RWPE2 (cell line): ENCODE measurements at regions not wholly inside any gene's neighbourhood (a gene's known extent, or its start where the extent isn't known, plus 50 kb on each side); places are given as distances from the start of the nearest gene placed in this dataset.
A peak's percentile ranks its signal among the peaks of the same experiment; 100 is the strongest.

Experiments used
- ATAC-seq: fragments of 200-7000 bp; cut with Tn5 transposase; 3 replicates; pipeline ENCODE4 v1.9.1; 2021; ENCODE audit warnings: low read depth
- DNase-seq: peaks from one replicate; pipeline ENCODE4 v3.0.0-alpha.2; 2020; ENCODE audit warnings: low spot score
- H3K27ac ChIP-seq: fragments of 450-650 bp; 2 replicates; pipeline ENCODE4 v1.5.1; 2017; ENCODE audit warnings: mild to moderate bottlenecking; ENCODE audit not compliant: poor library complexity, severe bottlenecking
- H3K27me3 ChIP-seq: fragments of 250-450 bp; sonication (Bioruptor Pico); 2 replicates; pipeline ENCODE4 v1.5.1; 2021; ENCODE audit warnings: mild to moderate bottlenecking, moderate library complexity; ENCODE audit not compliant: insufficient read depth, poor library complexity, severe bottlenecking
- H3K36me3 ChIP-seq: fragments of 250-450 bp; sonication (Bioruptor Pico); 2 replicates; pipeline ENCODE4 v1.5.1; 2020; ENCODE audit warnings: low read depth, mild to moderate bottlenecking, moderate library complexity
- H3K4me1 ChIP-seq: fragments of 250-450 bp; sonication (Bioruptor Pico); 2 replicates; pipeline ENCODE4 v1.5.1; 2021; ENCODE audit warnings: mild to moderate bottlenecking, moderate library complexity; ENCODE audit not compliant: insufficient read depth, poor library complexity, severe bottlenecking
- H3K4me3 ChIP-seq: fragments of 250-450 bp; sonication (Bioruptor Pico); 2 replicates; pipeline ENCODE4 v1.5.1; 2021; ENCODE audit warnings: mild to moderate bottlenecking, moderate library complexity; ENCODE audit not compliant: severe bottlenecking
- H3K9me3 ChIP-seq: fragments of 250-450 bp; sonication (Bioruptor Pico); 2 replicates; pipeline ENCODE4 v1.5.1; 2021; ENCODE audit warnings: mild to moderate bottlenecking, moderate library complexity; ENCODE audit not compliant: severe bottlenecking
- CTCF ChIP-seq: fragments of 450-650 bp; IDR thresholded peaks from one replicate; pipeline ENCODE4 v1.5.1; 2017; ENCODE audit warnings: mild to moderate bottlenecking, moderate library complexity; ENCODE audit not compliant: poor library complexity, severe bottlenecking

- no peak overlapping the region for H3K4me3 ChIP-seq
- no peak overlapping the region for H3K27ac ChIP-seq
- no peaks in the 10 kb centered on the region for H3K9me3 ChIP-seq
- no peaks in the 10 kb centered on the region for H3K4me1 ChIP-seq
- TF ChIP-seq CTCF = no peak
- H3K27me3 ChIP-seq = no peaks in the 10 kb centered on the region
- H3K36me3 ChIP-seq = no peaks in the 10 kb centered on the region
- no peak for DNase-seq
- no peak for ATAC-seq
Measured at GRCh38 chr13:69292789-69293425, 814.7 kb upstream of the ATXN8OS start.

DNA sequence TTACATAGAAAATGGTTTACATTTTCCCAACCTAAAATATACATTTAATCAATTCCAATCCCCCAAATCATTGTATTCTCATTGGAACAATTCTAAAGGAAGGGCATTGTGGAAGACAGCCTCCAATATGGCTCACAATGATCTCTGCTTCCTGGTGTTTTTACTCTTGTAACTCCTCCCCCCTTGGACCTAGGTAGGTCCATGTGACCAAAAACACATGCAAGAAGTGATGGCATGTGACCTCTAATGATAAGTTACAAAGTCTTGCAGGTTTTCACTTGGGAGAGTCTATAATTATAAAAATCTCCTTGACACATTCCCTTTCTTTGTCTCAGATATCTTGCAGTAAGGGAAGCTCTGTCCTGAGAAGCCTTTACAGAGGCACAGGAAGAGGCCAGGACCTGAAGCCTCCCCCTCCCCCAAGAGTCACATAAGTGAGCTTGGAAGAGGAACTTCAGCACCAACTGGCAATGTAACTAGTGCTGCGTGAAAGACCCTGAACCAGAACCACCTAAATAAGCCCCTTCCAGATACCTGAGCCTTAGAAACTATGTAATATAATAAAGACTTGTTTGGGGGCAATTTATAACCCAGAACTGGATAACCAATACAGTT, 816.2 kb upstream of the ATXN8OS start:
- no peak overlapping the region for H3K4me3 ChIP-seq
- no peak overlapping the region for H3K27ac ChIP-seq
- no peaks in the 10 kb centered on the region for H3K4me1 ChIP-seq
- no peak for ATAC-seq
- no peaks in the 10 kb centered on the region for H3K9me3 ChIP-seq
- H3K27me3 ChIP-seq = no peaks in the 10 kb centered on the region
- no peaks in the 10 kb centered on the region for H3K36me3 ChIP-seq
- DNase-seq = no peak
- no peak for TF ChIP-seq CTCF

- ATAC-seq (no peak), DNase-seq (no peak)
- no peaks in the 10 kb centered on the region for H3K27me3 ChIP-seq
- H3K36me3 ChIP-seq = no peaks in the 10 kb centered on the region
- TF ChIP-seq CTCF = no peak
- no peak overlapping the region for H3K4me3 ChIP-seq
- no peak overlapping the region for H3K27ac ChIP-seq
- no peaks in the 10 kb centered on the region for H3K9me3 ChIP-seq
- no peaks in the 10 kb centered on the region for H3K4me1 ChIP-seq
Measured at GRCh38 chr13:69288026-69288425, 819.6 kb upstream of the ATXN8OS start.

DNA sequence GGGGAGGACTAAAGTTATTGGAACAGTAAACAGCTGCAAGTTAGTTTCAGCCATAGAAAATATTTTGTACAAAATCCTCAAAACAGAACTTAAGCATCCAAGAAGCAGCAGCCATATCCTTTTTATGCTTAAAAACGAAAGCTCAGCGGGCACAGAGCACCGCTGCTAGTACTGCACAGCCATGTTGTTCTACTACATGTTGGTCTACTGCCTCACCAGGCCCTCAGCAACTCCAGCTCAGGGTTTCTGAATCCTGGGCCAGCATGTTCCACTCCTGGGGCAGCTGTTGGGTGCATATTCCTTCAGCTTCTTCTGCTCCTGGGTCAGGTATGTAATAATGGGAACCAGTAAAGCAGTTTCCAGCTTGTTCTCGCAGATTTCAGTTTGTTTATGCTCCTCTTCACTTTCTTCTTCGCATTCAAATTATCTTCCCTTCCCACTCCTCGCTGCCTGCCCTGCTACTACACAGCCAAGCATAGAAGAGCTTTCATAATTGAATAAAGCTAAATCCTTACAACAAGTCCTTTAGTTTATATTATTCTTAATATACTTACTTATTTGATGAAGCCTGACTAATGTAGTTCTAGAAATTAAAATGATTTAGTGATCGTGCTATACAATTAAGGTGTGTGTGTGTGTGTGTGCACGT, 820.5 kb upstream of the ATXN8OS start:
- H3K9me3 ChIP-seq = no peaks in the 10 kb centered on the region
- no peaks in the 10 kb centered on the region for H3K4me1 ChIP-seq
- ATAC-seq (peak; percentile 46; the same call in 1 of the 3 replicates), DNase-seq (no peak)
- TF ChIP-seq CTCF = no peak
- no peak overlapping the region for H3K27ac ChIP-seq
- no peaks in the 10 kb centered on the region for H3K27me3 ChIP-seq
- no peak overlapping the region for H3K4me3 ChIP-seq
- no peaks in the 10 kb centered on the region for H3K36me3 ChIP-seq

GRCh38 chr13:69283837-69284236, 823.8 kb upstream of the ATXN8OS start:
- ATAC-seq (no peak), DNase-seq (no peak)
- Histone ChIP-seq H3K9me3 (no peaks in the 10 kb centered on the region), H3K27me3 (no peaks in the 10 kb centered on the region), H3K36me3 (no peaks in the 10 kb centered on the region), H3K4me3 (no peak overlapping the region), H3K4me1 (no peaks in the 10 kb centered on the region), H3K27ac (no peak overlapping the region)
- no peak for TF ChIP-seq CTCF
